ENCODE measurements at regions not wholly inside any gene's neighbourhood (a gene's known extent, or its start where the extent isn't known, plus 50 kb on each side); places are given as distances from the start of the nearest gene placed in this dataset.
"Not testable (repeated sequence)": the region's sequence is repeated elsewhere in the genome, so short reads cannot be mapped to it uniquely, and the experiment has no call there.

DNA sequence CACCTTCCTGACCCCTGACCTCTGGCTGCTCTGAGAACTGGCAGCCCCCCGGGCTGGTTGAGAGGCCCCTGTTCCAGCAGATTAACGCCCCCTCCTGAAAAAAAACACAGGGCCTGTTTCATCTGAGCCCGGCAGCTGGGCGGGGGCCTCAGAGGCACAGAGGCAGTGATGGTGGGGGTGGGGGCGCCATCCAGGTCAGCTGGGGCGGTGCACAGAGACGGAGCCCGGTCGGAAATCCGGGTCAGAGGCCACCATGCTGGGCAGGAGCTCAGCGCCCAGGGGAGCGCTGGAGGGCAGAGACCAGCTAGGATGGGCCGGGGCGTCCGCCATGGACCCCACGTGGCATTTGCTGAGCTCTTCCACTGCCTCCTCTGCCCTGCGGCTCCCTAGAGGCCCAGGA is 68.0 kb downstream of the UNCX start:
- DNase-seq, result no peak

DNA sequence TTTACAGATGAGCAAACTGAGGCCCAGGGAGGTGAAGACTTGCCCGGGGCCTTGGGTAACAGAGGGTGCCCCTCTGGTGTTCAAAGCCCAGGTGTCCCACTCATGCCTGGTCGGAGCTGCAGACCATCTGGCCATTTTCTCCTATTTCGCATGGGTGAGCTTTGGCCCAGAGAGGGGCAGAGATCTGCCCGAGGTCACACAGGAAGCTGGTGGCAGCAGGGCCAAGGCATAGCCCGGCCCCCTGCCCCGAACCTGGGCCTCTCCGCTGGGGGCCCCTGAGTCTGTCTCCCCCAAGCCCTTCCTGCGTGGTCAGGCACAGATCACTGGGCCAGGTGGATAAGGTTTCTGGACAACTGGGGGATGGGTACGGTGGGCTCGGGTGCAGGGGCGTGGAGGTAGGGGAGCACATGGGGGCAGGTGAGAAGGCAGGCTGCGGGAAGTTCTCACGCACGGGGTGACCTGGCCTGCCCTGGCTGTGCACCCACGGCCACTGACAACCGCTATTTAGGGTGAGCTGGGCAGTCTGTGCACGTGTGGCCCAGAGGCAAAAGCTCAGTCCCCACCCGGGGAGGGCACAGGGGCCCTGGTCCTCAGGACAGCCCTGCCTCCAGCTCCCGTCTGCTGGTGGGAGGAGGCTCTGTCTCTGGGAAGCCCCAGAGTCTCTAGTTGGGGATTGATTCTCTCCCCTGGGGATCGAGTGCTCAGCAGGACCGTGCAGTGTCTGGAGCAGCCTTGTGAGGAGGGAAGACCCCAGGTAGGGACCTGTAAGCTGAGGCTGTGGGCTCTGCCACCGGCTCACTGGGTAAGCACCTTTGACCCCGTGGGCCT is 68.6 kb downstream of the UNCX start:
- no peak for DNase-seq

DNA sequence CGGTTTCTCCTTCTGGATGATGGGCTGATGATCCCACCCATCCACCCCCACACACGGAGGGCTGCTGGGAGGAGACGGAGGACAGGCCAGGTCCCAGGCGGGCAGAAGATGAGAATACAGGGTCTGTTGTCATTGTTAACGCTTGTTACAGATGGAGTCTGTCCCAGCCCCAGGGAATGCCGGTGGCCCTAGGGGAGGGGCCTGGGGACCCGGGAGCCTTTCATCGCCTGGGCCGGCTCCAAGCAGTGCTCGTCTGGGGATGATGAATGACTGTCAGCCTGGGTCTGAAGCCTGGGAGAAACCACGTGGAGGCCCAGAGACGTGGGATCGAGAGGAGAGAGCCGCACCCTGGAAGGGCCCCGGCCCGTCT is 69.2 kb downstream of the UNCX start:
- DNase-seq, result no peak

DNA sequence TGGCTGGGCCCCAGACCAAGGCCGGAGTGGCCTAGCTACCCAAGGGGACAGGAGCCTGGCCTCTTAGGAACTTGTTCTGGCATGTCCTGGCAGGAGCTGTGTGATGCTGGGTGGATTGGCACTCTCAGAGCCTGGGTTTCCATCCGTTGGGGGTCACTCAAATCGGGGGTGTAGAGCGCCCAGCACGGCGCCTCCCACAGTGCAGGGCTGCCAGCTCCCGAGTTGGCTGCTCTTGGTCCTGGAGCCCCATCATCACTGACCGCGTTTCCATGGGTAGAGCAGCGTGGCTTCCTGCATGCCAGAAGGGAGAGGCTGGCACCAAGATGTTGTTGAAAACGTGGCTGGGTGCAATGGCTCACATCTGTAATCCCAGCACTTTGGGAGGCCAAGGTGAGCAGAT is 70.3 kb downstream of the UNCX start:
- DNase-seq, result no peak

DNA sequence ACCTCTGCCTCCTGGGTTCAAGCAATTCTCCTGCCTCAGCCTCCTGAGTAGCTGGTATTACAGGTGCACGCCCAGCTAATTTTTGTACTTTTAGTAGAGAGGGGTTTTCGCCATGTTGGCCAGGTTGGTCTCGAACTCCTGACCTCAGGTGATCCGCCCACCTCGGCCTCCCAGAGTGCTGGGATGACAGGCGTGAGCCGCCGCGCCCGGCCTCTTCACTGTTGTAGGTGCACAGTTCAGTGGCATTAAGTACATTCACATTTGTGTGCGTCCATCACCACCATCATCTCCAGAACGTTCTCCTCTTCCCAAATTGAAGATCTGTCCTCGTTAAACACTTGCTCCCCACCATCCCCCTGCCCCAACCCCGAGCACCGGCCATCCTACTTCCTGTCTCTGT is 71.3 kb downstream of the UNCX start:
- DNase-seq, result not testable (repeated sequence)

DNA sequence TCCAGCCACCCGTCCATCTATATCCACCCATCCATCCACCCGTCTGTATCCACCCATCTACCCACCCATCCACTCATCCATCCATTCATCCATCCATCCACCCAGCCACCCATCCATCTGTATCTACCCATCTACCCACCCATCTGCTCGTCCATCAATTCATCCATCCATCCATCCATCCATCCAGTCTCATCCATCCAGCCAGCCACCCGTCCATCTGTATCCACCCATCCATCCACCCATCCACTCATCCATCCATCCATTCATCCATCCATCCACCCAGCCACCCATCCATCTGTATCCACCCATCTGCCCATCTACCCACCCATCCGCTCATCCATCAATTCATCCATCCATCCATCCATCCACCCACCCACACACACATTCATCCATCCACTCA is 73.2 kb downstream of the UNCX start:
- DNase-seq, result no peak

DNA sequence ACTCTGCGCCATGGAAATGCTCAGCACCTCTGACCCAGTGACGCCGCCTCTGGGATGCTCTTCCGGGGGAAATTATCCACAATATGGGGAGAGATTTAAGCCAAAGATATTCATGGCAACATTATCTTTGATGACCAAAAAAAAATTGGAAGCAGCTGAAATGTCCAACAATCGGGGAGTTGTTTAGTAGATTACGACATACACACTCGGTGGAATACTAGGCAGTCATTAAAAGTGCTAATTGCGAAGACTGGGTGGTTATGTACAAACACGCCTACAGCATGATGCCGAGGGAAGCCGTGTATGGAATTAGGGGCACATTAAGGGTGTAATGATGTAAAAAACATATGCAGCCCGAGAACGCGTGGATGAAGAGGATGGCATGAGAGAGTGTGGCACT is 75.2 kb downstream of the UNCX start:
- no peak for DNase-seq

DNA sequence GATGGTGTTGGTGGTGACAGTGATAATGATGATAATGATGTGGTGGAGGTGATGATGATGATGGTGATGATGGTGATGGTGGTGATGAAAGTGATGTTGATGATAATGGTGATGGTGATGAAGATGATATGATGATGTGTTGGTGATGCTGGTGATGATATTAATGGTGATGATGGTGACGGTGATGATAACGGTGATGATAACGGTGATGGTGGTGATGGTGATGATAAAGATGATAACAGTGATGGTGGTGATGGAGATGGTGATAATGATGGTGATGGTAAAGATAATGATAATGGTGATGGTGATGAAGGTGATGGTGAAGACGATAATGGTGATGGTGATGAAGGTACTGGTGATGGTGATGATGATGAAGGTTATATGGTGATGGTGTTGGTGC is 76.6 kb downstream of the UNCX start:
- no peak for DNase-seq

DNA sequence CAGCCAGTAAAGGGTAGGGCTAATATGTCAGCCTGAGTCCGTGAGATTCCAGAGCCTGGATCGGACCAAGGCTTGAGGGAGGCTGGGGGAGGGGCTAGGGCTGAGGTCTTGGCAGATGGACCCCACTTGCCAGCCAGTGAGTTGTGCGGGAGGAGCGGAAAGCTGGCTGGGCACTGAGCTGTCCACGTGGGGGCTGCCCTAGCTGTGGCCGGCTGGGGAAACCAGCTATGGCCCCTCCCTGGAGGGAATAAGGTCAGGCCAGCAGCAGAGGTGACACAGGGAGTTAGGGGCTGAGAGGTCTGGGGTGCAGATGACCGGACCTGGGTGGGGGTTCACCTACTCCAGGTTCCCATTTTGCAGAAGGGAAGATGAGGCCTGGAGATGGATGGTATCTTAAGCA is 77.3 kb downstream of the UNCX start:
- no peak for DNase-seq

DNA sequence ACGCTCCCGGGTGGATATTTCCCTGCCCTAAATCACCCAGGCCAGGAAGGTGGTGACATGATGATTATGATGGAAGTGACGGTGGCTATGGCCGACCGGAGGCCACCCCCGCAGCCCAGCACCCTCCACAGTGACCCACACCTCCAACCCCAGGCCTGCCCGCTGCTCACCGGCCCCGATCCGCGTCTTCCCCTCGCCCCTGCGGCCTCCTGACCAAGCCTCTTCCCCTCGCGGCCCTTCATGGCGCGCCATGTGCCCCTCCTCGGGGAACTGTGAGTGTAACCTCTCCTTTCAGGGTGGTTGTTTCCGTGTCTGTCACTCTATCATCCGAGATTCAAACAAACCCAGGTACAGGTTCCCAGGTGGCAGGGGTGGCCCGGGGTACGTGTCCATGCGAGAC is 78.3 kb downstream of the UNCX start:
- no peak for DNase-seq

DNA sequence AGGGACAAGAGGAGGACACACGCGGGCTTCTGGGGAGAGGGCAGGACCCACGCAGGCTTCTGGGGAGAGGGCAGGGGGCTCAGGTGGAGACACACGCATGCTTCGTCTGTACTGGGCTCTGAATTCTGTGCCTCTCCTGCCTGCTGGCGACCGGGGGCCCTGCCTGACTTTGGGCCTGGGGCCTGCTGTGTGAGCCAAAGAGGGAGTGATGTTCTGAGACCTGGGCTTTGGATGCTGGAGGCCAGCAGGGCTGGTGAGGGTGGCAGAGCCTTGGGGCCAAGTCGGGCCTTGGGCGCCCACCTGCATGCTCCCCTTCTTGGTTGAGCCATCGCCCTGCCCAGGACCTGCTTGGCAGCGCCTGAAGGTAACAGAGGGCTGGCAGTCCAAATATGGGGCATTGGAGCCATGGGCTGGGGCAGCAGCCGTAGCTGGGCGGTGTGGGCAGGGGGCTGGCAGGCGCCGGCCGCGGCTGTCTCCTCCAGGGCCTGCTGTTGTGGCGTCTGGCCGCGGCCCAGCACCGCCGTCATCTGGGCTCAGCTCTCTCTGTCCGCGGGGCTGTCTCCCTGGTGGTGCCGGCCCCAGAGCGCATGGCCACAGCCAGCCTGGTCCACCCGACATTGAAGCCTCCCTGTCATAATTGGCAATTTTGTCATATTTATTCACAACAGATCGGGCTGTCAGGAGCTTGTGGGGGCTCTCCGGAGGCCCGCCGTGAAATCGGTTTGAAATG is 78.9 kb downstream of the UNCX start:
- DNase-seq, result no peak

DNA sequence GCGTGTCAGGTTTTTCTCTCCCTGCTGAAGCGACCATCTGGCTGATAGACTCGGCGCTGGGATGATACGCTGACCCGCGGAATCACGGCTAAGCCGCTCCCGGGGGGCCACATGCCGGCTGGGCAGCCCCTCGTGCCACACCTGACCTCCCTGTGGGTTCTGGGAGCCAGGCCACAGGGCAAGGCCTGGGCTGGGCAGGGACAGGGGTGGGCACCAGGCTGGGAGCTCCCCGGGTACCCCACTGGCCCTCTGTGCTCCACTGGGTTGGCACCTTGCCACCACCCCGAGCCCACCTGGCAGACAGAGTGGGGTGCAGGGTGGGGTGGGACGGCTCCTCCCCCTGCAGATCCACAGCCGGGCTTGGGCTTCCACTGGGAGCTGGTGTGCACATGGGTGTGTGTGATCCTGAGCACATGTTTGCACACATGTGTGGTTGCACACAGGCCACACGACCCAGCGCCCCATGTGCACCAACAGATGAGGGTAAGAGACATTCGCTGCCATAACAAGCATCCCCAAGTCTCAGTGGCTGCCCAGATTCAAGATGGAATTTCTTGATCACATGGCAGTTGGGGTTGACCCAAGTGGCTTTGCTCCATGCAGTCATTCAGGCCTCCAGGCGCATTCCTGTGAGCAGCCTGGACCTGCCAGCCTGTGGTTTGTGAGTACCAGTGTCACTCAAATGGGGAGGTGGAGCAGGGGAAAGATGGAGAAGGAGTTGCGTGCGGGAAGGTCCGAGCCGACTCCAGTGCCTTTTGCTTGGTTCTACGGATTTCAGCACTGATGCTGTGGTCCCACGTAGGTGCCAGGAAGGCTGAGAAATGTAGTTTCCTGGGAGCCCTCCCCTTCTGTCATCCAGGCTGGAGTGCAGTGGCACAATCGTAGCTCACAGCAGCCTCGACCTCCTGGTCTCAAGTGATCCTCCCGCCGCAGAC is 79.7 kb downstream of the UNCX start:
- no peak for DNase-seq

DNA sequence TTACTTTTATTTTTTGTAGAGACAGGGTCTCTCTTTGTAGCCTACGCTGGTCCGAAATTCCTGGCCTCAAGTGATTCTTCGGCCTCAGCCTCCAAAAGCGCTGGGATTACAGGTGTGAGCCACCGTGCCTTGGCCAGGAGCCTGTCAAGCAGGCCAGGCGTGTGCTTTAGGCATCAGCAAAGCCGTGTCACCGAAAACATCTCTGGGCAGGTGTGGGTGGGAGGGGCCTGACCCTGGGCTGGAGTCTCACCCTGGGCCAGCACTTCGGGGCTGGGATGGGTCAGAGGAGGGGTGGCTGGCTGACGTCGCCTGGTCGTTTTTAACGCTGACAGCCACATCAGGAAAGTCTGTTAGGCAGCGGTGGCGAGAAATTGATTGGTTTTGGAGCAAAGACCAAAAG is 80.9 kb downstream of the UNCX start:
- DNase-seq, result no peak

DNA sequence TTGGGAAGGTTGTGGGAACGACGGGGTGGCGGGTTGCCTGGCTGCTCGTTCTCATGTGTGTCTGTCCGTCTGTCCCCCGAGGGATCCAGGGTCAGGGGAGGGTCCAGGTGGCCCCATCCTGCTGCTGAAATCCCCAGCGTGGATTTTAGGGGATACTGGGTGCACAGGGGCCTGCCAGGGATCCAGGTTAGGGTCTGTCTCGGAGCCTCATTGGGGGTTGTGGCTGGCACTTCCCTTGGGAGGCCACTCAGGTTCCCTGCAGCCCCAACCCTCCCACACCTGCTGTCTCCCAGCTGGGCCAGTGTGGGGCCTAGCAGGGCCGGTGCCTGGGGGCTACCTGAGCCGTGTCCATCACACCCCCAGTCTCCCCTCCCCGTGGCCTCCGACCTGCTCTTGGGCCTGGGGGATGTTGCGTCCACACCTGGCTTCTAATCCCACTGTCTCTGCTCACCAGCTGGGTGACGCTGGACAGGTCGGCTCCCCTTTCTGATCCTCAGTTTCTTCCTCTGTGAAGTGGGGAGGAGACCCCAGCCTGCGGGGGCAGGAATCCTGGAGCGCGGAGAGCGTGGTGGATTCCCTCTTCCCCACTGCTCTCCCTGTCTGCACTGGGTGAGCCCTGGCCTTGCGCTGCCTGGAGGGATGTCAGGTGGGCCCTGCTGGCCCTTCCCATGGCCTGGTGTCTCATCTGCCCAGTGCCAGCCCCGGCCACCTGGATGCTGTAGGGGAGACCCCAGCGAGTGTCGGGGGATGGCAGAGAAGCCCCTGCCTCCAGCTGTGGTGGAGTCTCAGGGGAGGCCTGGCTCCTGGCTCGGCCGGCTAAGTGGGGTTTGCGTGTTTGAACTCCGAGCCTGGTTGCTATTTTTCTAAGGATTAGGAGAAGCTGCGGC is 81.6 kb downstream of the UNCX start:
- no peak for DNase-seq

DNA sequence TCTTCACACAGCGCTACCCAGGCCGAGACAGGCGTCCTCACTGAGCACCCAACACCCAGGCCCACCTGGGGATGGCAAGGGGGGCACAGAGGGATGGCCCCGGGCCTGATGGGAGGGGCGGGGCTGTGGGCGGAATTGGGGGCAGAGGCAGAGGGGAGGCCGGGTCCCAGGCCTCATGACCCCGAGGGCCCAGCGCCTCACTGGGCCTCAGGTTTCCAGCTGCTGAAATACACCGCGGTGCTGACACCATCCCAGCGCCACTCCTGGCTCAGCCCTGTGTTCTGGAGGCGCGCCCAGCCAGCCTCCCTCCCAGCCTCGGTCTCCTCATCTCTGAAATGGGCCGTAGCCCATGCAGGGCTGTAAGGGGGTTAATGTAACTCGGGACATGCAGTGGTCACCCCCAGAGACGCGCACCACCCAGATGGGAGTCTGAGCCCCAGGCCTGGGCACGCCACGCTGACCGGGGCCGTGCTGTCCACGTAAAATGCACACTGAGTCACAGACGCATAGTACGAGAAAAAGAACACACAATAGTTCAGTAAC is 82.3 kb downstream of the UNCX start:
- no peak for DNase-seq

DNA sequence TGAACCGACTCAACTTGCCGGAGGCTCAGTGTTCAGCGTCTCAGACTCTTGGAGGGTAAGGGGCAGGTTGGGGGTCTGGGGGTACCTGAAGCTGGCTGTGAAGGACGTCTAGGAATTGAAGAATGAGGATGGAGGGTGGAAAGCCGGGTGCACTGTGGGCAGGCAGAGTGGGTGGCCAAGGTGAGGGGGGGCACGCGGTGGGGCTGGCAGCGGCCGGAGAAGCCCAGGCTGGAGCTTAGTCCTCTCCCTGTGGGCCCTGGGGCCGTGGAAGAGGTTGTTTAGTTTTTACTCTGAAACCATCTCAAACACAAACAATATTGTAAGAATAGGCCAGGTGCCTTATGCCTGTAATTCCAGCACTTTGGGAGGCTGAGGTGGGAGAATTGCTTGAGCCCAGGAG is 83.4 kb downstream of the UNCX start:
- no peak for DNase-seq

DNA sequence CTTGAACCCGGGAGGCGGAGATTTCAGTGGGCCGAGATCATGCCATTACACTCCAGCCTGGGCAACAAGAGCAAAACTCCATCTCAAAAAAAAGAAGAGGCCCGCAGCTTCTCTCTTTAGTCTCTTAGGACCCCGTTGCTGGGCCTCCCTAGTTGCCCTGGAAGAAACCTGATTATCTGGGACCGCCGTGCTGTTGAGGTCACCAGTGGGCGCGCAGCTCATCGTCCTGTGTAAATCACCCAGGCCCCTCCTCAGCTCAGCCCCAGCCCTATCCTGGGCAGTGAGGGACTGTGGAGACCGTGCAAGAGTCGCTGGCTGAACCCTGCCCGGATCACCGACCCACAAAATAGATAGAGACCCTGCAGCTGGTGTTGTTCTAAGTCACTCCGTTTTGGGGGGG is 85.0 kb downstream of the UNCX start:
- DNase-seq, result no peak

DNA sequence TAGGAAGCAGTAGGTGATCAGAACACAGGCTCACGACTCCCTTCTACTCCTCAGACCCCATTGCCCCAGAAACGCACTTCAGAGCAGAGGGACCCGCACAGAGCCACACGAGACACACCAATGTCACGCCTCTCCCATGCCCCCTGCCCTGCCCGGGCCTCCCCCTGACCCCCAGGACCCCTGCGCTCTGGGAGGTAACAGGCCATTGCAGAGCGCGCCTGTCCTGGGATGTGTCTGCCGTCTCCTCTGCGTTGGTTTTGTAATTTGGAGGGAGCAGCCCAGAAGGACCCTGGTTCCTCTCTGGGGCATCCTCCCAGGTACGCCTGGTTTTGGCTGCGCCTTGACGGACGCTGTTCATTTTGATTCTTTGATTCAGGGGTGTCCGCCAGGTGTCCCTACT is 85.4 kb downstream of the UNCX start:
- DNase-seq, result no peak

DNA sequence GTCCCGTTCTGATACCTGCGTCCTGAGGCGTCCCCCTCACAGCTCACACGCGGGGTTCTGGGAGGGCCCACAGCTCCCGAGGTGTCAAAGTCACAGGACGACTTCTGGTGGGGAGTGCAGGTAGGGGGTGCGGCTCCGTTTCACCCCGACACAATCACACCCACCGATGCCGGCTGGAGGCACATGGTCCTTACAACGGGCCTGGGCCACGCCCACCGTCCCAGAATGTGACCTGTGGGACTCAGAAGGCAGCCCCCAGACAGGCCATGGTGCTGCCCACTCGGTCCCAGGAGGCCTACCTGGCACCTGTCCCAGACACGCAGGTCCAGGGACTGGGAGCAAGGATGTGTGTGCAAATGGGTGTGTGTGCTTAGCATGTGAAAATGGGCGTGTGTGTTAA is 86.0 kb downstream of the UNCX start:
- DNase-seq, result no peak

DNA sequence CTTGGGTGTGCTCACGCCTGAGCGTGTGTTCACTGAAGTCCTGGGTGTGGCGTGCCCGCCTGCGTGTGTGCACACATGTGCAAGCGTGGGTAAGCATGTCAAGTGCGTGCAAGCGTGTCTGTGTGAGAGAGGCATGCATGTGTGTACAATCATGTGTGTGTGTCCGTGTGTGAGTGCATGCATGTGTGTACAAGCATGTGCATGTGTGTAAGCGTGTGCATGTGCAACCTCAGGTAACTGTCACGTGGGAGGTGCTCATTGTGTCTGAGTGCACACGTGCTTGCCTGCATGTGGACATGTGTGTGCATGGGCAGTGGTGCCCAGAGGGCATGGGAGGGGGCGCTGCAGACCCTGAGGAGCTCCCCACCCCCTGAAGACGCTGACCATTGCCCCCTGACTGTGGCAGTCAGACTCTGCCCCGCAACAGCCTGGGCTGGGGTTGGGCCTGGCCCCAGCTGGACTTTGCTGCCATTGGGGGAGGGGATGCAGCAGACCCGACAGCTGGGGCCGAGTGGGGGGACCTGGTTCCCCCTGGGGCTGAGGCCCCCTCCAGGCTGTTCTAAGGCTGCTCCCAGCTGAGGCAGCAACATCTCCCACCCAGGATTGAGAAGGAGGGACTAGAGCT is 88.1 kb downstream of the UNCX start:
- no peak for DNase-seq

DNA sequence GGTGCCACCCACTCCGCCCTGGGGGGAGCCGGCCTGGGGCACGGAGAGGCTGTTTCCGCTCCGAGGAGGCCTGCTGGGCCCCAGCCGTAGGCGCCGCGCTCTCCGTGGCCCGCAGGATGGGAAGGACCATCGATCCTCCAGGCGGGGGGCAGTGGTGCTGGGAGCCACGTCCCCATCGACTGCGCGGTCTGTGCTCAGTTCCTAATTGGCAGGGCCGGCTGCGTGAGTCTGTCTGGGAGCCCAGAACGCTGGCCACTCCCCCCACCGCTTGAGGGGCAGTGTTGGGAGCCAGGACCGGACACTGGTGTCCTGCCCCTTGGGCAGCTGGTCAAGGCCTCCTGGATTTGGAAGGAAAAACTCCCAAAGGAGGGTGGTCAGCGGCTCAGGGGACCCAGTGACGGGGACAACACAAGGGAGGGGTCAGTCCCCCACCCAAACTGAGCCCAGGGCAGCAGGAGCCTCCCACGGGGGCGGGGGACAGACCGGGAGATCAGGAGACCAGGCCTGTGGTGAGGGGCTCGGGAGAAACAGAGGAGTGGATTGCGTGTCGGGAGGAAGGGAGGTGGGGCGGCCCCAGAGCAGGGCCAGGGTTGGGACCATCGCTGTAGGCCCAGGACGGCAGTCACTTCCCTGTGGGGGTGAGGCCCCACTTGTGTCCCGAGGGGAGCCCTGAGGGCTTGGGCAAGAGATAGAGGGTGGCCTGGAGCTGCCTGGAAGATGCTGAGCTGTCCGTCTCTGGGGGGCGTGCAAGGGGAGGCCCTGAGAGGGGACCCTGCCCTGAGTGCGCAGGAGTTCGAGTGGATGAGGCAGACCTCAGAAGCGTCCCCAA is 89.0 kb downstream of the UNCX start:
- DNase-seq, result no peak

Measured in stimulated activated CD4-positive, alpha-beta T cell treated with anti-CD3 and anti-CD28 coated beads, Interleukin-4, amount 100 ng/mL, for 24 hours (primary cell).